UCSD-AML1 (cell line): ENCODE measurements at regions not wholly inside any gene's neighbourhood (a gene's known extent, or its start where the extent isn't known, plus 50 kb on each side); places are given as distances from the start of the nearest gene placed in this dataset.

Experiments
- DNase-seq: peaks from one replicate; lab custom pipeline; 2025; ENCODE audit not compliant: unreplicated experiment; lab: John Stamatoyannopoulos, UW

DNA sequence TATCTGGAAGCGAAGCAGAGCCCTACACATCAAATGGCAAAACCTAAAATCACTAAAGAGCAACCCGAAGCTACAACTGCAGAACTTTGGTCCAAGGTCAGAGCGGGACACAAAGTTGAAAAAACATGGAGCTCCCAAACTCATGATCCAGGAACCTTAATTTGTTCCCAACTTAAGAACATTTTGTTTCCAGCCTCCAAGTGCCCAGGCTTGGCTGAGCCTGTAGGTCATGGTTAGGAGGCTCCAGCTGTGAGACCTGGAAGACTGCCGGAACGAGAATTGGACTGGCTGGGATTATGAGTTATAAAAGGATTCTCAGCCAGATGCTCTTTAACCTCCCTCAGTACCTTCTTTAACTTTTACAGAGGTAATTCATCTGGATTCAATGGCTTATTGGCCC, 349.1 kb upstream of the DDX53 start:
- DNase-seq = no peak

DNA sequence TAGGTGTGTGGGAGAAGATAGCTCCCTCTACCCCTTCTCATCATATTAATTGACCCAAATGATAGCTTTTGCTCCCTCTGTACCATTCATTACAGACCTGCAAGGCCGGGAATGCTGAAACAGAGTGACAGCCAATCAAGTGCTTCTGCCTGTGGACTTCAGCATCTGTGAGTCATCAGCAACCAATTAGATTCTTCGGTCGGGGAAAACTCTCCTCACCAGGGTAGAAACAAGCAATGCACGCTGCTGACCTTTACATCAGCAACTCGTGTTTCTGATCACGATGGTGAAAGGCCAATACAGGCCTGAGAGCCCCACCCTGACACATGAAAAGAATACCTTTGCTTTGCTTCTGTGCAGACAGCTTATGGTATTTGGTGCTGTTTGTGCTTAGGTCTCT, 347.2 kb upstream of the DDX53 start:
- DNase-seq = no peak

DNA sequence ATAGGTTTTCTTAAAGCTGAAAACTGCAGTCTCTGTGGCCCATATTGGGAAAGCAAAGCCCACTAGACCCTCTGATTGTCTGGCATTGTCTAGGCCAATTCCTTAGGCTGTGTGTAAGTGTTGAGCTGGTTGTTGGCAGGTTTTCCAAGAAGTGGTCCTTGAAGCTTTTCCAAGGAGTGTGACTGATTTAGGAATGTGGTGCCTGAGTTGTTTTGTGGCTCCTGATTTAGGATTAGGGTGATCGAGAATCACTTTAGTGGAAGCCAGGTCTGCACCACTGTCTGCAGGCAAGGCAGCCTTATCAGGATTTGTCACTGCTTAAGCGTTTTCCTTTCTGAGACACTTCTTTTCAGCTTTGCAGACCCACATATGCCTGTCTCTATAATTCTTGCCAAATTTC, 339.0 kb upstream of the DDX53 start:
- DNase-seq = no peak

DNA sequence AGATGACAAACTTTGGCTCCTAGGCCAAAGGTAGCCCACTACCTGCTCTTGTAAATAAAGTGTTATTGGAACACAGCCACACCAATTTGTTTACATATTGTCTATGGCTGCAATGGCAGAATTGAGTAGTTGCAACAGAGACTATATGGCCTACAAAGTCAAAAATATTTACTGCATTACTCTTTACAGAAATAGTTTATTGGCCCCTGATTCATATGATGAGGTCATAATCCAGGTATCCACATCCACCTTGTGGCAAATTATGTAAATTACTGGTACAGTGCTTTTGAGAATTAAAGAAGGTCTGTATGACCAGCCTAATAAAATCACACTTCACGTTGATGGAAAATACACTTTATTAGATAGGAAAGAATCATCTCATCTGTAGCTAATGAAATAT, 337.0 kb upstream of the DDX53 start:
- DNase-seq = no peak

DNA sequence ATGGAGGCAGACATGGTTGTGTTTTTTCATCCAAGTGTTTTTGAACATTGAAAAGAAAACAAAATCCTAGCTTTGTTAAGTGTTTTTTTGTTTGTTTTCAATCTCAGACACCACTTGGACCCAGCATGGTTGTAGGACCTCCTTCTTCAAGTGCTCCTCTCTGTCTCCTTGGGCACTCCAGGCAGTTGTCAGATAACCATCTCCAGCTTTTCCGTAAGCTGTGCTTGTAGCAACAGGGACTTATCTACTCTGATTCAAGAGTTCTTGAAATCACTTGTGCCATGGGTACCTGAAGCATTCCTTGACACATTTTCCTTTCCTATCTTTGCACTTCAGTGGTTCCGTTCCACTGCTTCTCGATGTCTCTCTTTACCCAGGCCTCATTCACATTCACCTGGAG, 334.9 kb upstream of the DDX53 start:
- DNase-seq = no peak

DNA sequence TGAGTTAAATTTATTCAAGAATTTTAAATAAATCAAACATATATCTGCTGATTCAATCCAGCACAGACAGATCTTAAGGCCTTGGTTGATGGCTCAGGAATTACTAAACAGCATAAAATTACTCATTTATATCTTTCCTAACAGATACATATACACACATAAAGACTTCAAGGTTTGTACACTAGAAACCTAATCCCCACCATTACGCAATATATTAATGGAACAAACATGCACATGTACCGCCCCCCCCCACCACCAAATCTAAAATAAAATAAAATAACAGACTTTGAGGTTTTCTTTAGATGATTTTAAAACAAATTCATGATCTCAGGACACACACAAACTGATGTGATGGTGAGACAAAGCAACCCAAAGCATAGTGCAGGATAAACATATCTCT, 333.9 kb upstream of the DDX53 start:
- DNase-seq = no peak

DNA sequence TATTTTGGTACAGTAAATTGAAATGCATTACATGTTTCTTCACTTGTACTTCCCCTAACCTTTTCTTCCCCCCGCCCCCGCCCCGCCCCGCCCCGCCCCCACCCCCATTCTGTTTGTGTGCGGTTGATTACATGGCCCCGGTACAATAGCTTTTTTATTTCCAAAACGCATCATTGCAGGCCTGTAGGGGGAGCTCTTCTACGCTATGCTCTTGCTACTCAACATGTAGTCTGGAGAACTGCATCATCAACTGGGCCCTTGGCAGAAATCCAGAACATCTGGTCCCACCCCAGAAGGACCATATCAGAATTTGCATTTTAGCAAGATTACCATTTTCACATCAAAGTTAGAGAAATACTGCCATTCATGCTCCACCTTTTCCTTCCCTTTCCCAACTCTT, 333.3 kb upstream of the DDX53 start:
- peak; percentile 14 for DNase-seq

DNA sequence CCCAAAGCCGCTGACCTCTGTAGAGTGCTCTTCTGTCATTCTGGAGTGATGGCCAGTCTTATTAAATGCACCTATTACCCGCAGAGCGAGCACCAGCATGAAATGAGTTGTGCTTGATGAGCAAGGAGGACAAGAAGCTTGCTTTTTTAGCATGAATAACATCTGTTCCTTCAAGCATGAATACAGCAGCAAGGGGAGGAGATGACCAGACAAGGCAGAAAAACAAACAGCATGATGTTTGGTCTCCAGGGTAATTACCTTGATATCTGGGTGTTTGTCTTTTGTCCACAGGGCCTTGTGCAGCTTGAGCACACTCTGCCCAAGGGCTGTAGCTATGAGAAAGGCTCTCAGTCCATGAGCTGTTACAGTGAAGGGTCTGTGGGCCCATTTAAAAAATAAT, 324.8 kb upstream of the DDX53 start:
- no peak for DNase-seq

DNA sequence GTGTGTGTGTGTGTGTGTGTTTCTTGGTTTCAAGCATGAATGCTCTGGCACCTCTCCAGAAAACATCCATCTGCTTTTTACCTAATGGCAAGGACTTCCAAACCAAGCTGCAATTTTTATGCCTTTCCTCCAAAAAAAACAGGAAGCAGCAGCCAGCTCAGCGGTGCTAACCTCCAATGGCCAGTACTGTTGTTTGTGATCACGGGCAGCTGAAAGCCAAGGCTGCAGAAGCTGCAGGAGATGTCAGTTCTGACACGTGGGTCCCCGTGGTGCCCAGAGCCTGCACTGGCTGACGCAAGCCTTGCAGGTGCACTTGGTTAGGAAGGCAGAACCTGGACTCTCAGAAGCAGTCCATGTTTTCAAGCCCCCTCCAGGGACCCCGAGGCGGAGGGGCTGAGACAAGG, 313.6 kb upstream of the DDX53 start:
- DNase-seq = peak; percentile 52

DNA sequence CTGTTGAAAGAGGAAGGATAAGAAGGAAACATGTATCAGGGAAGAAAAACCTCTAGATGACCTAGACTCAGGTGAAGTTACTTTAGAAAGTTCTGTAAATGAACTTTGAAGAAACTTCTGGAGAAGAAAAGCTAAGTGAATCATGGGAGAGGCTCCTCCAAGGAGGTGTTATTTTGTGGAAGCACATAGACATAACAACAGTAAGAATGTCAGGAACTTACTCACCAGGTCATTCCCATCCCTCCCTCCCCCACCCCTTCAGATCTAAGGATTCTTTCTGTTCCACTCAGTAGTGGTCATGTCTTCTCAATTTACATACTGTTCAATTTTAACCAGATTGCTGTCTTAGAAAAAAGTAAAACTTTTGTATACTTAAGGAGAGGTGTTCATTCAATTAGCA, 310.5 kb upstream of the DDX53 start:
- DNase-seq = no peak

DNA sequence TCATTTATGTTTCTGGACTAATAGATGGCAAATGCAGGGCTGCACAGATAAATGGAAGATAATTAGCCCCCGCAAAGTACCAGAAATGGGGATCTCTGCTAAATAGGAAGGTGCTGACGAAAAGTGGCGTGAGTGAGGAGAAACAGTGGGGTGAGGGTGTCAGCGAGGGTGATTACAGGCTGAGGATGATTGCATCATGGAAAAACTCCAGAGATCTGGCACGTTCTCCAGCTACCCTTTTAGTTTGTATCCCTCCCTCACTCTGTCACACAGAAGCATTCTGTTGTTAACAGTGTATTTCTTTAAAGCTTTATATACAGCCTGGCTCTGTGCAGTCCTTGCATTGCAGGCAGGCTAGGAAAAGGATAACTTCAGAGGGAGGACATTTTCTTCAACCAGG, 309.6 kb upstream of the DDX53 start:
- no peak for DNase-seq

DNA sequence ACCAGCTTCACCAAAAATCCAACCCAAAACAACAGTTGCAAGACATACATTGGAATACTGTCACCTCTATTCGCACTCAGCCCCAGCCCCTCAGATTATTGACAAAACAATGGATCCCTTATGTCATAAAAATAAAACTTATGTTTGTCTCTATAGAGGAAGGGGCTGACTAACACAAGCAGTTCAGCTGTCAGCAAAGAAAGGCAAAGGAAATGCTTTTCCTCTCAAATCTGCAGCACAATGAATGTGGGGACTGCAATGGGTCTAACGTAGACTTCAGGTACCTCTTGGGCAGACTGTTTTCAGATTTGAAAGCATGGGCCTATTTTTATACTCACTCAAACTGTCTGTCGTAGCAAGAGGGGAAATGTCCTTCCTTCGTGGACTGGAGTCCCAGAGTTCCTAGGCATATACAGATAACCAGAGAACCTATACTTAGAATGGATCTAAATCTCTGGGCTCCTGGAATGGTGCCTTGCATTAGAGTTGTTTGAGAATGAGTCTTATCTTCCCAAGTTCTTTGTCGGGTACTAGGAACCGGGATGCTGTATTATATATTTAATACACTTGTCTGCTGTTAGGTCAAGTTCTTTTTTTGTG, 307.7 kb upstream of the DDX53 start:
- DNase-seq = no peak

DNA sequence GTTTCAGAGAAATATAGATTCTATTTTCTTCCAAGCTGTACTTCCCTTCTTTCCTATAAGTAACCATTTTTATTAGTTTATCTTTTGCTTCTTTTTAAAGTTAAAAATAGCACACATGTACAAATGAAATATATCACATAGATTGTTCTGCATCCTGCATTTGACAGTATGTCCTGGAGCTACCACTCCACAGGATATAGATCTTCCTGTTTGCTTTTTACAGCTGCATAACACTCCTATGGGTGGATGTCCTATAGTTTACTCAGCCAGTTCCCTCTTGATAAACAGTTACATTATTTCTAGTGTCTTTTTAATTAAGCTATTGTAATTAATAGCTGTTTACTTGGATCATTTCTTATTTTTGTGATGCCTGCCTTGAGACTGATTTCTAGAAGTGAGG, 301.6 kb upstream of the DDX53 start:
- no peak for DNase-seq

DNA sequence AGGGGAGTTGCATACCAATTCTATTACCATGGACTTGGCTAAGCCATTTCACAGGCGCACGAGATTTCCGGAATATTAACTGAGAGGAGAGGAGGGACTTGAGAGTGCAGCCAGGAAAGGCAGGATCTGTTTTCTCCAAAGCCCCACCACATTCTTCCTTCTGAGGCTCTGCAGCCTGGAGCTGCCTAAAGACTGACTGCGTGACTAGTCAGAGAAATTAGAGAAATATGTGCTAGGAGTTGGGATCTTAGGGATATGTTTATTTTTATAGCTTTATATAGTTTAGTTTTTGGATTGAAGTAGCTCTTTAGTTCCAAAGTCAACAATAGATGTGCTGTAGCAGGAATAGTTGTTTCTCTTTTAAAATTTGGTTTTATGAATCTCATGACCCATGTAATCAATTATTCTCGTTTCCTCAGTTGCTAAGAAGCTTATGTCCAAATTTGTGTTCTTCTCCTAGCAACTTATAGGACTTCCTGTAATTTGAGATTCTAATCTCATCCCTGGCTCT, 300.1 kb upstream of the DDX53 start:
- no peak for DNase-seq

DNA sequence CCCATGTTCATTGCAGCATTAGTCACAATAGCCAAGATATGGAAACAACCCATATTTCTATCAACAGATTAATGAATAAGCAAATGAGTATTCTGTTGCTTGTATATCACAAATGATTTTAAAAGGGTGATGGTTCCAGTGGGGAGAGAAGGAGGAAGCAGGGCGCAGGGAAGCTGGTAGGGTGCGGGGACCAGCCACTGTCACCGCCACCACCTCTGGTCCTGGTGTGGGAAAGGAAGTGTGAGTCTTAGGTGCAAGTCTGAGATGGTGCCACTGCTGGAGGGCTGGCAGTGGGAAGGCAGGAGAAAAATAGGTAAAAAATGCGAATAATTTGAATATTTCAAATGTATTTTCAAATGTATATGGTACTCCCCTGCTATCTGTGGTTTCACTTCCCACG, 286.8 kb upstream of the DDX53 start:
- no peak for DNase-seq

DNA sequence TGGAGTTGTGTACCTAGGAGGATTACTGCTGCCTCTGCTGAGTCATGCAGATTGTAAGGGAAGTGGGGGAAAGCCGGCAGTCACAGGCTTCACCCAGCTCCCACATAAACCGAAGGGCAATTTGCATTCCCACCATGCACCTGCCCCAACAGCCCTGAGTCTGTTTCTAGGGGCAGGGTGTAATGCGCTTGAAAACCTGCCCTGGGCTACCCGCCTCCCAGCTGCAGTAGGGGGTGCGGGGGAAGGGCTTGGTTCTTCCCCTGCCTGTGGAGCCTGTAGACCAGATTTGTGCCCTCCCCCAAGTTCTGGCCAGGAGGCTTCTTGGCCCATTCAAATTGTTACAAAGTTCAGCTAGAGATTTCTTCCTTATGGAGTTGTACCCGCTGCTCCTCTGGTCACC, 269.2 kb upstream of the DDX53 start:
- DNase-seq = no peak

DNA sequence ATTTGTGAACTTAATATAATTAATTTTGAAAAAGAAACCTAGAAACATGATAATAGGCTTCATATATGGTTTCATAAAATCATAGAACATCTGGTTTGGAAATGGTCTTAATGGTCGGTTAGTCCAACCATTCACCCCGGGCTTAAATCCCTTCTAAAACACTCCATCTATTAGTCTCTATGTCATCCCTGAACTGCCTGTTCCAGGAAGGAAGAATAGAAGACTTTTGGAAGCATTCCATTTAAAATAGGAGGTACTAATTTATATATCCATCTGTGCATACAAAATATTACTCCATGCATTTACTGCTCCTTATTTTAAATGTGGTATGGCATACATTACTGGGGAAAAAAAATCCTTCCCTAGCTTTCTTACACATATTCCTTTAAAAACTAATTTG, 262.2 kb upstream of the DDX53 start:
- no peak for DNase-seq

DNA sequence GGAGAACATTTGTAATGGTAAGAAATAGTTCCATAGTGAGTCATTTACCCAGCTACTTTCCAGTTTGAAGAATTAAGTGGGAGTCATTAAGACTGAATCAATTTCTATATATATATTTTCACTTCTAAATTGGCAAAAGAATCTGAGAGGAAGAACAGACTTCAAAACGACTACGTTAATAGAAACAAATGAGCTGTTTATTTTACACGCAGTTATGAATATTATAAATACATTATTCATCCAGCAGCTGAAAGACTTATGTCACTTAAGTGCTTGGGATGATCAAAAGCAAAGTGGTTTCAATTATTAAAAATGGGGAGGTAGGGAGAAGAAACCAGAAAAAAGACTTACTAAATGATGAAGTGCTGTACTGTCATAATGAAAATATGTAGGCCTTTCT, 260.5 kb upstream of the DDX53 start:
- DNase-seq = no peak

DNA sequence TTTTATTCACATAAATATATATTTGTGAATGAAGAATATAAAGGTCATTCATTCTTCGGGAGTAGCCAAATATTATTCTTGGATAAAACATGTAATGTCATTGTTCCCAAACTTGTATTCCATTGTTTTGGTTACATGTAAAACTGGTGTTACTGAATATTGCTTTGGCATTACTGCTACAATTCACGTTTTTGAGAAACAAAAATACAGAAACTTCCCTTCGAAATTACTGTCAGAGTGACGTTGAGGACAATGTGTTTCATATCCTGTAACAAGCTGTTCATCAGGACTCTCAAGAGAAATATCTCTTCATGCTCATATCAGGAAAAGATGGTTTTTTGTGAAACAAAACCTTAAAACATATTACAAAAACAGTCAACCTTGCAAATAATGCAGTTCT, 258.9 kb upstream of the DDX53 start:
- no peak for DNase-seq

DNA sequence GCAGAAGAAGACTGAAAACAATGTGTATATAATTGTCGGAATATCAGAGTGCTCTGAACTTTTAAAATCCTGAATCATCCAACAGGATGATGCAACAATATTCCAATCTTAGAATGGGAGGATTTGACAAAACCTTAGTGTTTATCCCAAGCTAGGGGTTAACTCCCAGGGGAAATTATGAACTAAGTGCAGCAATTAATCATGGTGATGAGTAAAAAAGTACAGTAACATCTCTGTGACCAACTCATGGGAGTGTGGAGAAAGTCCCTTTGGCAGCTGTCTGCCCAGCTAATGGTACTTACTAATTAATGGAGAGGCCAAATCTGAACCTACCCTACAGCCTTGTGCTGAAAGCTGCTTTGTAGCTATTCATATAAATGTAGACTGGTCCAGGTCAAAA, 257.6 kb upstream of the DDX53 start:
- DNase-seq = no peak

DNA sequence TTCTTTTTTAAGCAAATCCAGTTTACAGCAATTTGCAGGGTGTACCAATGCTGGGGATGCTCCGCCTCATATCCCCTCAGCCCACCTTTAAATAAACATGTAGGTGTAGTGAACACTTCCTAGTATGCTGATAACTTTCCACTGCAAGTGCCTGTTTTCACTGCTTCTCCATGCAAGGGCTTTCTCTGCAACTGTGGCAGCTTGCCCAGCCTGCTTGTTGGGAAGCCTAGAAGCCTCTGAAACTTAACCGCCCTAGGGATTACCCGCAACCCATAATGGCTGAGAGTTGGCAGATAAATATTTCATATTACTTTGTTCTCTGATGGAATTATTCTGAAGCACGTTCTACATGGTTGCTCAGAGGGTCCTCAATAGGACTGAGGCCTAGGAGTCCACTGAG, 253.7 kb upstream of the DDX53 start:
- no peak for DNase-seq

DNA sequence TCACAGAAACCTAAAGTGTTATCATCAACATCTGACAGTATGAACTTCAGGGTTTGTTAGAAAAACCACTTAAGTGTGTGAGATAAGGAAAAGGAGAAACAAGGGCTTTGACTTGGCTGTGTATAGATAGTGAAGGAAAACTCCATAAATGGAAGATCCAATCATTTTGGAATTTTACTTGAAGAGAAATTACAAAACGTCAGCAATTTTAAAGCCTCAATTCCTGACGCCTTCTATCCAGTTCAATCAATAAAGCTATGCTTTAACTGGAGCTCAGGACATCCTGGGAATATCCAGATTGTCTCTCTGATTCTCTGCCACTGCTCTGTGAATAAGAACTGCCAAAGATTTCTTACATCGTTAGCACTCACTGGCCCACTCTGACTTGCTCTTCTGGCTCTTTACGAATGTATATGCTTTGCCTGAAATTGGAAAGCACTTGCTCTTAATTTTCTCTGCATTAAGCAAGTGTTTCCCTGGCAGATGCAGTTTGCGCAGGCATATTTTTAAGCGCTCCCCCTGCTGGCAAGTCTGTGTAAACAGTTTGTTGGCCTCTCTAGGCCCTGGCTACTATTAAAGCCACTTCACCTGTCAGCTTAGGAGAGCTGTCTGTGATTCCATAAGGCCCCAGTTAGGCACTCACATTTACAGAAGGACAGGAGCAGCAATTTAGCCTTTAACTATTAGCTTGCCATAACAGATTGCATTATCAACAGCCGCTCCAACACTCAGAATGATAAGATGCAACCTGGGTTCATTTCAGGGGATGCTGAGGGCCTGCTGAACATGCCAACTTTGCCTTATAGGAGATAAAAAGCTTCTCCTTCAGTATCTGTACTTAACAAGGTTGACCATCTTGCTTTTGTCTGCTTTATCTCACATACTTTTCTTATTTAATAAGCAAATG, 251.4 kb upstream of the DDX53 start:
- peak; percentile 24 for DNase-seq
